A549 (cell line): ENCODE measurements at regions not wholly inside any gene's neighbourhood (a gene's known extent, or its start where the extent isn't known, plus 50 kb on each side); places are given as distances from the start of the nearest gene placed in this dataset.

Experiments
- ATAC-seq, 2 experiments: fragments of 200-7000 bp in 1 of 2; fragments of >200 bp in 1 of 2; cut with Nextera tagmentation in 1 of 2; cut with Tn5 transposase in 1 of 2; 3 replicates each; pipeline versions ENCODE4 v1.8.0 to v1.9.1; 2018 to 2020; ENCODE audit warnings: mild to moderate bottlenecking in 1 of 2, moderate library complexity in 1 of 2
- CTCF ChIA-PET: fragments of 300-600 bp; sonication (Branson Sonifier 250); formaldehyde crosslinking; extraction: SDS; loops from one replicate; lab custom pipeline; 2021; ENCODE audit warnings: antibody characterized with exemption, inconsistent platforms; lab: Yijun Ruan, JAX
- POLR2A ChIA-PET: fragments of 350-600 bp; formaldehyde crosslinking; extraction: SDS; loops from one replicate; lab custom pipeline; 2021; ENCODE audit warnings: antibody characterized with exemption, inconsistent platforms; lab: Yijun Ruan, JAX
- DNase-seq, 2 experiments: peaks; one replicate each; pipeline versions ENCODE4 v3.0.0 to v3.0.0-alpha.2; 2011 to 2016; ENCODE audit warnings: low read depth in 1 of 2, low spot score in 1 of 2
- FAIRE-seq: peaks from 2 replicates; lab custom pipeline; 2011; peaks lifted over from hg19 to GRCh38; lab: Jason Lieb, UNC
- H3K27ac ChIP-seq, 2 experiments: fragments of >200 bp; sonication (Bioruptor Twin); formaldehyde crosslinking; 3 replicates each; pipeline ENCODE4 v1.5.1; 2016 to 2017
- H3K4me1 ChIP-seq: fragments of >200 bp; sonication (Bioruptor Twin); formaldehyde crosslinking; 3 replicates; pipeline ENCODE4 v1.6.1; 2016
- H3K4me2 ChIP-seq: fragments of >200 bp; sonication (Bioruptor Twin); formaldehyde crosslinking; 3 replicates; pipeline ENCODE4 v1.6.1; 2016
- H3K4me3 ChIP-seq: fragments of >200 bp; sonication (Bioruptor Twin); formaldehyde crosslinking; 3 replicates; pipeline ENCODE4 v1.5.1; 2016
- H3K9me3 ChIP-seq: fragments of >200 bp; sonication (Bioruptor Twin); formaldehyde crosslinking; 3 replicates; pipeline ENCODE4 v1.6.1; 2016
- BCL3 ChIP-seq: fragments of >200 bp; sonication (Bioruptor Twin); formaldehyde crosslinking; IDR thresholded peaks from 3 replicates; pipeline ENCODE4 v1.6.1; 2016
- CBX8 ChIP-seq: fragments of 200-600 bp; sonication (generic); IDR thresholded peaks from 2 replicates; pipeline ENCODE4 v1.6.1; 2016
- CTCF ChIP-seq: fragments of >200 bp; sonication (Bioruptor Twin); formaldehyde crosslinking; IDR thresholded peaks from 3 replicates; pipeline ENCODE4 v1.5.1; 2016
- EP300 ChIP-seq, 2 experiments: fragments of >200 bp; sonication (Bioruptor Twin); formaldehyde crosslinking; IDR thresholded peaks; 2 replicates in 1 of 2; 3 replicates in 1 of 2; pipeline ENCODE4 v1.6.1; 2016 to 2017
- ESRRA ChIP-seq: fragments of 150-350 bp; IDR thresholded peaks from 2 replicates; pipeline ENCODE4 v1.6.1; 2014; ENCODE audit warnings: mild to moderate bottlenecking, low read length, borderline replicate concordance
- HDAC2 ChIP-seq: fragments of 200-600 bp; sonication (generic); IDR thresholded peaks from 2 replicates; pipeline ENCODE4 v1.6.1; 2016
- HES2 ChIP-seq: fragments of >200 bp; sonication (Bioruptor Twin); formaldehyde crosslinking; IDR thresholded peaks from 2 replicates; pipeline ENCODE4 v1.6.1; 2016
- HMGXB4 ChIP-seq: fragments of 250-450 bp; sonication (Bioruptor Pico); IDR thresholded peaks from 2 replicates; pipeline ENCODE4 v1.5.0; 2021; ENCODE audit warnings: mild to moderate bottlenecking, moderate library complexity, borderline replicate concordance
- HOXA7 ChIP-seq: fragments of 250-450 bp; sonication (Bioruptor Pico); IDR thresholded peaks from 2 replicates; pipeline ENCODE4 v1.5.0; 2020; ENCODE audit warnings: mild to moderate bottlenecking, moderate library complexity
- KDM5A ChIP-seq: fragments of 200-600 bp; sonication (generic); IDR thresholded peaks from 2 replicates; pipeline ENCODE4 v1.6.1; 2016; ENCODE audit warnings: antibody characterized with exemption, mild to moderate bottlenecking
- PBX3 ChIP-seq: IDR thresholded peaks from 2 replicates; pipeline ENCODE4 v1.6.1; 2012
- RAD21 ChIP-seq, 2 experiments: fragments of >200 bp in 1 of 2; sonication (Bioruptor Twin) in 1 of 2; formaldehyde crosslinking in 1 of 2; IDR thresholded peaks in 1 of 2; conservative IDR thresholded peaks in 1 of 2; 2 replicates in 1 of 2; 3 replicates in 1 of 2; pipeline ENCODE4 v1.6.1; 2012 to 2018; ENCODE audit warnings: inconsistent platforms in 1 of 2
- REST ChIP-seq: fragments of 200-600 bp; sonication (generic); IDR thresholded peaks from 2 replicates; pipeline ENCODE4 v1.6.1; 2016; ENCODE audit warnings: antibody characterized with exemption, mild to moderate bottlenecking, moderate library complexity
- RFX5 ChIP-seq: fragments of 450-650 bp; IDR thresholded peaks from 2 replicates; pipeline ENCODE4 v1.7.1; 2014; ENCODE audit warnings: antibody characterized with exemption, mild to moderate bottlenecking, moderate library complexity
- SMC3 ChIP-seq: fragments of >200 bp; sonication (Bioruptor Twin); formaldehyde crosslinking; IDR thresholded peaks from 3 replicates; pipeline ENCODE4 v1.6.1; 2018; ENCODE audit warnings: inconsistent platforms
- SREBF2 ChIP-seq: fragments of 450-650 bp; IDR thresholded peaks from 2 replicates; pipeline ENCODE4 v1.6.1; 2014; ENCODE audit warnings: mild to moderate bottlenecking, moderate library complexity
- ZNF302 ChIP-seq: fragments of 250-450 bp; sonication (Bioruptor Pico); IDR thresholded peaks from 2 replicates; pipeline ENCODE4 v1.9.0; 2021; ENCODE audit warnings: inconsistent platforms, mild to moderate bottlenecking, moderate library complexity
- WGBS: methylation state at CpG from one replicate; pipeline ENCODE4 v1.1.6; 2017; ENCODE audit errors: missing lambda C conversion rate; 5-methylcytosine and 5-hydroxymethylcytosine counted together

- DNase-seq, result no peak
- Histone ChIP-seq H3K27ac (no peak overlapping the region), H3K4me1 (no peaks in the 10 kb centered on the region), H3K4me2 (no peak overlapping the region), H3K4me3 (no peak overlapping the region), H3K9me3 (no peaks in the 10 kb centered on the region)
- ATAC-seq, result no peak
- ChIA-PET POLR2A (no interaction called here), CTCF (no interaction called here)
- TF ChIP-seq HDAC2 (no peak), ZNF302 (CRISPR knock-in tag) (no peak), EP300 (IDR thresholded peaks at IDR 0.05) (no peak), HMGXB4 (CRISPR knock-in tag) (no peak), BCL3 (no peak), ESRRA (no peak), HOXA7 (CRISPR knock-in tag) (no peak), RFX5 (no peak), KDM5A (no peak)
- 37% methylated on average over 3 of the region's 3 CpGs for WGBS
- FAIRE-seq, result no peak
Measured at GRCh38 chr3:8103954-8104353, 397.7 kb upstream of the LMCD1 start.

GRCh38 chr3:8106921-8107320 is 394.7 kb upstream of the LMCD1 start:
- ChIA-PET CTCF (no interaction called here), POLR2A (no interaction called here)
- FAIRE-seq, result no peak
- Histone ChIP-seq H3K27ac (no peak overlapping the region), H3K4me3 (no peak overlapping the region), H3K4me1 (no peaks in the 10 kb centered on the region), H3K9me3 (no peaks in the 10 kb centered on the region), H3K4me2 (no peak overlapping the region)
- WGBS, result 48% methylated on average over 2 of the region's 2 CpGs
- no peak for DNase-seq
- no peak for TF ChIP-seq PBX3
- TF ChIP-seq SREBF2, result no peak
- TF ChIP-seq HES2, result no peak
- no peak for TF ChIP-seq CBX8
- ATAC-seq, result no peak

GRCh38 chr3:8110966-8111798 is 390.4 kb upstream of the LMCD1 start:
- Histone ChIP-seq H3K27ac (no peak overlapping the region), H3K9me3 (no peaks in the 10 kb centered on the region), H3K4me1 (no peaks in the 10 kb centered on the region), H3K4me2 (peak overlapping the region; percentile 52), H3K4me3 (no peak overlapping the region; the same call in 2 of the 3 replicates)
- WGBS, result 19% methylated on average over 14 of the region's 14 CpGs
- TF ChIP-seq RAD21 (conservative IDR thresholded peaks at IDR 0.05 in 1 of 2, IDR thresholded peaks at IDR 0.05 in 1 of 2), result peak; percentile 77 to 85
- peak; percentile 74 for TF ChIP-seq CTCF
- no peak for TF ChIP-seq REST
- TF ChIP-seq SMC3, result peak; percentile 67
- no peak for FAIRE-seq
- peak; percentile 94 to 99 for ATAC-seq
- CTCF ChIA-PET, result interaction anchor here (0.6 to 2.2 kb wide), 11 partner anchors 9 to 1155 kb away, joined by 3 to 10 read pairs (median 4); no protein-coding TSS in a partner anchor
- POLR2A ChIA-PET, result no interaction called here
- DNase-seq, result peak; percentile 33 to 61
